Skeletal muscle cell (primary cell): ENCODE measurements at regions not wholly inside any gene's neighbourhood (a gene's known extent, or its start where the extent isn't known, plus 50 kb on each side); places are given as distances from the start of the nearest gene placed in this dataset.

Source experiments
- DNase-seq: peaks from one replicate; pipeline ENCODE4 v3.0.0-alpha.2; 2010; ENCODE audit warnings: low read depth
- H3K4me3 ChIP-seq: 2 replicates; pipeline ENCODE4 v1.5.1; 2011; ENCODE audit warnings: low read depth, mild to moderate bottlenecking, control low read depth, low read length, moderate library complexity

DNA sequence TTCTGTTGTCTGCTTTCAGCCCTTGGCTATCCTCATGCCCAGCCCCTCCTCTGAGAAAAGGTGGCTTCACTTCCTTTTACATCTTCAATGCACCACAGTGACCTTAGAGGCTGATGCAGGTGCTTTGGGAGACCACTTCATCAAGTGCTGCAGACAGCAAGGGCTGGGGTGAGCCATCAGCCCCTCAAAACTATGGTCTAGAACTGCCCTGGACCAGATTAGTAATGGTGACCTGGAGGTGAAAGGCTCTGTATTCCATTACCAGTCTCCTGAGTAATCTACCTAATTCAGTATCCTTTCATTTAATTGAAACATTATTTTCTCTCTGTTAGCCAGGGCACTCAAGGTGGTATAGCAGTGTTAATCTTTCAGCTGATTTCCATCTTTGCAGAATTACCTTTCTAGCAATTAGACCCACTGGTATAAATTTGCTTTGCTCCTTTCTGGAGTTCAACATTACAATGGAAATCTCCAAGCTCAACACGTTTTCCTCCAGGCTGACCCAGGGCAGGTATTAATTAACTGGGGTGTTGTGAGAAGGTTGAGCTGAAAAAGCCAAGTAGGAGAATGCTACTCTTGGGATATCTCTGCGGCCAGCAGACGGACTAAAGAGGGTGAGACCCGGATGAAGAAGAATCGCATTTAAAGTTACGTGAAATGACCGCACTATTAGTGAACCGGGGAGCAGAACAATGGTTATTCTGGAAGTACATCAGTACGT lies 469.0 kb downstream of the MEIS1 start:
- H3K4me3 ChIP-seq: no peak overlapping the region
- DNase-seq: no peak

DNA sequence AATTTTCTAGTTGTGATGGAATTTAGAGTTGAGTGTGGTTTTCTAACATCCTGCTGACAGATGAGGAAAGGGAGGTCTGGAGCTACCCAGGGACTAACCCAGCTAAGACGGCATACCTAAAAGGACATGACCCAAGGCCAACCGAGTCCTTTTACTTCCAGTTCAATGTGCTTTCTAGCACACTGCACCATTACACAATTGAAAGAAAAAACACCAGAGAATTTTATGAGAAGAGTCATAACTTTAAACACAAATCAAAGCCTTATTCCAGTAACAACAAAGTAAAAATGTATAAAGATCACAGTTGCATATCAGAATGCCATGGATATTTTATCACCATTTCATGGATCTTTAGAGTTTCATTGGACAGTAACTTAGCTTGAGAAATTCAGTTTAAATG lies 480.3 kb downstream of the MEIS1 start:
- no peak overlapping the region for H3K4me3 ChIP-seq
- no peak for DNase-seq

DNA sequence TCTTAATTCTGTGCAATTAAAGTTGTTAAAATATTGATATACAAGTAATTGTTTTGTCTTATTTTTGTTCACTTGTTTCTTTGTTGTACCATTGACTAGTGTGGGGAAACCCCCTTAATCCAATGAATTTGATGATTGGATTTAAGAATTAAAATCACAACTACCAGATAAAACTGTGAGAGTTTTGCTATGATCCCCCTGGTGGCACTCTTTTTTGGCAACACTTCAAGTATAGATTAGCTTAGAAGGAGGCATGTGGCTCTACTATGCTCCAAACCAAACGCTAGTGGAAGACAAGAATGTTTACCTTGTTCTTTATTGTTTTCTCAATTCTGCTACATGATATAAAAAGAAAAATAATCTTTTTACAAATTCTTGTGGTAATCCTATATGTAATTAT lies 477.8 kb upstream of the ETAA1 start:
- H3K4me3 ChIP-seq: no peak overlapping the region
- no peak for DNase-seq

DNA sequence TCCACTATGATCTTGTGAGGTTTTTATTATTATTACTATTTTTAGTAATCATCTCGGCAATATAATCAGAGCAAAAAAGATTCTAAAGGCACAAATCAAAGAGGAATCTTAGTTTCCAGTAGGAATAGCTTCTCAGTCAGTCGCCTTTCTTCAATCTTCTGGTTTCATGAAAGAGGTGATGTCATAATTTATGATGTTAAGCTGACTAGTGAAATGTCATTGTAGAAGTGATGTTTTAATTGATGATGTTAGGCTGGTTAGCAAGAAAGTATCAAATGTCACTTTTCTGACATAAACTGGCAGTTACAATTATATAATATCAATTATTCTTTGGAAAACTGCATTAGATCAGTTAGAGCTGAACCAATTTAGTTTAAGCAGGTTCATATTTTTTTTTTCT lies 476.7 kb upstream of the ETAA1 start:
- no peak for DNase-seq
- H3K4me3 ChIP-seq: no peak overlapping the region

DNA sequence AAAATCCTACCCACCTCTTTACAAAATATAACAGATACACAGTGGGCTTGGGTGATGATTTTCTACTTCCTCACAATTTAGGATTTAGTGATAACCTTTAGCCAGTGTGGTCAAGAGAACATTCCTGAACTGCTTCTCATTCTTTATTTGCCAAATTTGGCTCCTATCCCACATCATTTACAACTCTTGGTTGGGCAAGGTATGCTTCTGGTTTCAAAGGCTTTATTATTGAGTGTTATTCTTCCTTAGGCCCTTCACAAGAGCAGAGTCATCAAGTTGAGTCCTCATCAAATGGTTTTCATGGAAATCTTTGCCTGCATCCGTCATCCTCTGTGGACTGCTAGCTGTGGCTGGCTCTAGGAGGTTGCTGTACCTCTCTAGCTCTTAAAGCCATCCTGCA lies 472.0 kb upstream of the ETAA1 start:
- no peak for DNase-seq
- H3K4me3 ChIP-seq: no peak overlapping the region

DNA sequence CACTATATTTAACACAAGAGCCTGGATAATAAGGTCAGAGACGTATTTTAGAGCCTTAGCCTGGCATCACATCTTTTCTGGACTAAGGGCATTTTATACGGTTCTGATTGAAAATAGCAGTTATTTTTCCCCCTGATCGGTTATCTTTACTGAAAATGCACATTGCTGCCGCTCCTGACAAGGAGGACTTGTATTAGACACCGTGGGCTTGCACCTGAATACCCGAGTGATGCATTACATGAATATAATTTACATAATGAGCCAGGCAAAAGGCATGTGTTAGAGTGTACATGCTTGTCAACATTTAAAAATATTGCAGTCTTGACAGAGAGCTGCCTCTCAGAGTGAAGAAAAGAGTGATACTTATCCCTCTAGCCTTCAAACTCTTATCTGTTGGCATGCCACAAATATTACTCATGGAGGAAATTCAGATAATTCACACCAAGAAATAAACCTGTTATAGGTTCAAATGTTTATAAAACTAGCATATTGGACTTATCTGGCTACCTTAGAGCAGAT lies 470.5 kb upstream of the ETAA1 start:
- DNase-seq: no peak
- H3K4me3 ChIP-seq: no peak overlapping the region

DNA sequence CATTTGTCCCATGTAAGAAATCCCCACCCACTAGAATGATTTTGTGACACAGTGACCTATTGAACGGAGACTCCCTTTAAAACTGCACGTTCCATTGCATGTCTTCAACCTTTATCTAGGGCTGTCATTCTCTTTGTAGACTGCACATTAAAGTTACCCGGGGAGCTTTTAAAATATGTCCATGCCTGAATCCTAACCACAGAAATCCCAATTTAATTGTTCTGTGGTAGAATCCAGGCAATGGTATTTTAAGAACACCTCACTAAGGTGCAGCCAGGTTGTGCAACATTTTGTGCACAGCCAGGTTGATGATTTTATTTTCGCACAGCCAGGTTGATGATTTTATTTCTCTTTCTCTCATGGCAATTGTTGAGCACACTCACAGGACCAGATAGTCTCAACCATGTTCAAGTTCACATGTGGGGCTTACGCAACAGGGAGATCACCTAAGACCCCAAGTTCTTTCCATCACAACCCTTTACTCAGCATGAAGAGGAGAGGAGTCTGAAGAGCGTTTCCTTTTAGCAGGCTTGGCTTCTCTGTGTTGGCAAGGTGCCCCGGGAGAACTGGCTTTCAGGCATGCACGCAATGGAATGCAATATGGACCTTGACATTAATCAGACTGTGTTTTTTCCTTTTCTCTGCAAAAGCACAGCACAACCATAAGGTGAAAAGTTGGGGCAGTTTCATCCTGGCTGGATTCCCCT lies 467.3 kb upstream of the ETAA1 start:
- H3K4me3 ChIP-seq: no peak overlapping the region
- DNase-seq: peak; percentile 67

DNA sequence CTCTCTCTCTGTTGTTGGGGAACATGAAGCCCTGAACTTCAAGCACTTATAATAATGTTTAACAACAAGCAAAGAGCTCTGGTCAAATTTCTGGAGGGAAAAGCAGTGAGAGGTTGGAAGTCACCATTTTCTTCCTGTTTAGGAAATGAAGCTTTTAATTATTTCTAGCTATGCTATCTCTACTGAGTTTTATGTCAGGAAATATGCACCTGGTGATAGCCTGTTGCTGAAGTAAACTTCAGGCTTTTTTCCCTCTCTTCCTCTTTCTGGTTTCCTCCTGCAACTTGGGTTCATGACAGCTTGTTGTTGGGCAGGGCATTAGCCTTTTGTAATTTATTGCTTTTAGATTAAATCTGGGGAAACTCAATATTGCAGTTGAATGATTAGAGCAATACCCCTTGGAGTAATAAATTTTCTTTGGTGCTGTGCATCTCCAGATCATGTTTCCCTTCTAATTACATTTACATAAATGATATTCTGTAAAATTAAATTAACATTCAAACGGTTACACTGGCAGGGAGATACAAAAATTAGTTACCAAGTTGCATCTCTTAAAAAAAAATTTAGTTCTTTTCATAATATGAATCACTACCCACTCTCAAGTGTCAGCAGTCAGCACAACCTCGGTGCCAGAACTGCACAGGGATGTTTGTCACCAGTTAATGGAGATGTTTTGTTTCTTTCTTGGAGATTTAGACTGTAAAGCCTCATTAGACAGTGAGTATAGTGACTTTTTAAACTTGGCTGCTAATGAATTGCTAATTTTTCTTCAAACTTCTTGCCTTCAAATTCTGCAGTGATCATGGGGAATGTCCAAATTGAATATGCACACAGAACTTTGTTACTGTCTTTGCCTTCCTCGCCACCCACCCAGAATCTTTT lies 466.6 kb upstream of the ETAA1 start:
- no peak for DNase-seq
- H3K4me3 ChIP-seq: no peak overlapping the region

DNA sequence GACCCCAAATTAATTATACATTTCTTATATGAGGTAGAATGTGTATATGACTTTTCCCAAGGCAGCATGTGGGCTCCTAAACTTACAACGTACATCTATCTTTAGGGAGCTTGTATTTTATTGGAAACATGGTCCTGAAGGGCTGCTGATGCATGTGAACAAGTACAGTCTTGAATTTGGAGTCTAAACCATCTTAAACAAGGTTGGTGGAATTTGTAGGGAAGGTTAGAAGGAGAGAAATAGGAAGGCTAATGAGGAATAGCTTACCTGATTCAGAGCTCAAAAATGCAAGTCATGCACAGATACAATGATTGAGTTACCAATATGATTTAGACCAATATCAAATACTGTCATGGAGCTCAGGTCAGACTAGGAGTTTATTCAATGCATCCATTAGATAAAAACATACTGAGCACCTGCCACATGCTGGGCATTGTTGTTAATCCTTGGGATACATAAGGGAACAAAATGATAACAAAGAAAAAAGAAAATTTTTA lies 458.6 kb upstream of the ETAA1 start:
- DNase-seq: no peak
- H3K4me3 ChIP-seq: no peak overlapping the region

DNA sequence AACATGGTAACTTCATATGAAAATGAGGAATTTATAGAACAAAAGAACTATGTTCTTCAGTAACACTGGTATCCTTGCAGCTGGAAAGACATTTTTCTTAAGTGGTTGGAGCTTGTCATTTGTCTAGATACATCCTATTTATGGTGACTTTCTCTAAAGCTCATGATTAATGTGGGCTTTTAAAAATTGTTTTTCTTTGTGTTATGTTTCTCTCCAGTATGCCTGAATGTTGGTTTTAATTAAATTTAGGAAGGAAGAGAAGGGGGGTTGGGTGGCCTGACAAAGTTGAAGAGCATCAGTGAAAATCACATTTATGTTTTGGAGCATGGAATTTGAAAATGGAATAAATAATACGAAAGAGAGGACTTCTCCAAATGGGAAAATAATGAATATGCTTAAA lies 457.1 kb upstream of the ETAA1 start:
- H3K4me3 ChIP-seq: no peak overlapping the region
- no peak for DNase-seq

DNA sequence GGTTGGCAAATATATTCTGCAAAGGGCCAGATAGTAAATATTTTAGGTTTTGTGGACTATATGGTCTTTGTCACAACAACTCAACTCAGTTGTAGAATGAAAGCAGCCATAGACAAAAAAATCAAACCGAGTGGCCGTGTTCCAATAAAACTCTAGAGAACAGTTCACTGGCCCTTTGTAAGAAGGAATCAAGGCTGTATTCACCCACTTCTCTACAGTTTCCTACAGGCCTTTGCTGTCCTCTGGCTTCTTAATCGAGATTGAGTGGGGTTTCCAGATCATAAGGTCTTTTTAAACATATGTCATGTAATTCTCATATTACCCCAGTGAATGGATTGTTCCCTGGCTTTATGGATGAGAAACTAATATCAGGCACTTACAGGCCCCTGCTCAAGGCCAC lies 448.9 kb upstream of the ETAA1 start:
- H3K4me3 ChIP-seq: no peak overlapping the region
- no peak for DNase-seq

DNA sequence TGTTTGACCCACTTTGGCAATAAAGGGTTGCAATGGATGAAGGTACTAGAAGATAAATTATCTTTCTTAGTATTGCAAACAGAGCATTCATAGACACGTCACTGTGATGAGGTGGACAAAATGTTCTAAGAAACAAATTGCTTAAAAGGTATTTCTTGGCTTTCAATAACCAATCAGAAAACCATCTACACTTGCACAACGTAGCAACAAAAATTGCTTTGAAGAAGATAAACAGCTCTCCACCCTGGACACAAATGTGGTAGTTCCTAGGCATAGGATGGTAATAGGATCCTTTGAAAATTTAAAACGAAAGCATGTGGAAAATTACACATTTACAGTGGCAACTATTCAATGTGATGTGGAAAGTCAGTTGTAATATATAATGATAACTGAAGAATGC lies 439.9 kb upstream of the ETAA1 start:
- DNase-seq: peak; percentile 10
- H3K4me3 ChIP-seq: no peak overlapping the region

DNA sequence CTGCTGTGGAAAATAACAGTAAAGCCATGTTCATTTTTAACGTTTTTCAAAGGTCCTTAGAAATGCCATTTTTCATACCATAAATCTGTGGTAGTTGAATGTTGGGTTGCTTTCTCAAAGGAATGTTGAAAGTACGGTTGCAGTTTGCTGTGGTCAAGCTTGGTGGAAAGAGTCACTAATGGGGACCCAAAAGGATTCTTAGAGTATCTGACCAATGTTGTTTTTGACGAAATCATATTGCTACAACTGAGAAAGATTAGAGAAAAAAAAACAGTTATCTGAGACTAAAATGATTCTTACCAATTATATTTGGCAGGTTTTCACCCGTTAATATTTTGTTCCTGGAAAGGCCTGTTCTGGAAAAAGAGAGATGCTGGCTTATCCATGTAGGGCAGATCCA lies 439.5 kb upstream of the ETAA1 start:
- H3K4me3 ChIP-seq: no peak overlapping the region
- DNase-seq: no peak

DNA sequence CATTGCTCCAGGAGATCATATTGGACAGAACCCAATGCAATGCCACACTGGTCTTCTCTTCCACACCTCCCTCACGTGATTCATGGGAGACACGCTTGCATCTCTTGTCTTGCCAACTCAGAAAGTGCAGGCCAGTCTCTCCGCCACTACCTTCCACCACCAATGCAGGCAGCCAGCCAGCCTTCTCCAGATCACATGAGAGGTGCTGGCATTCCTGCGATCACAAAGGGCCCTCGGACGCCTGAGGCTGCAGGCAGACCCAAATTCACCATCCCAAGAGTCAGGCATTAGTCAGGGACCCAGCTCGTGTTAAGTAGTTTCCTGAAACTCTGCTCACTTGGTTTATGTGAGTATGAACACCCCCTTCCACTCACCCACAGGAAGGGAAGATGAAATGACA lies 437.0 kb upstream of the ETAA1 start:
- H3K4me3 ChIP-seq: no peak overlapping the region
- DNase-seq: no peak

DNA sequence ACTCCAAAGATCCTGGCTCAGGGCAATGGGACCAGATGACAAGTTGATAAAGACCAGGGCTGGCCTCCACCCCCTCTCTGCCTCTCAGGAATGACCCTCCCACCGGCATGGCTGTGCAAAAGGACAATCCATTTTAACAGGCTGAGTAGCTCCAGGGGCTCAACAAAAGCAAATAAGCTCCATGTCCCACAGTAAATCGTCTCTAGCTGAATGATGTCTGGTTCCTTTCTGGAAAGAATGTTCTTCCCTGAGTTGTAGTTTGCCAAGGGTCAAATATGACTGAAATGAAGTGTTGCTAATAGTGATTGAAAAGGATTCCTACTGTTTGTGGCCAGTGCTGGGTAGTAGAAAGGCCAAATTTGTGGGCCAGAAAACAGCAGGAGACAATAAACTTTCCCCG lies 434.4 kb upstream of the ETAA1 start:
- DNase-seq: no peak

DNA sequence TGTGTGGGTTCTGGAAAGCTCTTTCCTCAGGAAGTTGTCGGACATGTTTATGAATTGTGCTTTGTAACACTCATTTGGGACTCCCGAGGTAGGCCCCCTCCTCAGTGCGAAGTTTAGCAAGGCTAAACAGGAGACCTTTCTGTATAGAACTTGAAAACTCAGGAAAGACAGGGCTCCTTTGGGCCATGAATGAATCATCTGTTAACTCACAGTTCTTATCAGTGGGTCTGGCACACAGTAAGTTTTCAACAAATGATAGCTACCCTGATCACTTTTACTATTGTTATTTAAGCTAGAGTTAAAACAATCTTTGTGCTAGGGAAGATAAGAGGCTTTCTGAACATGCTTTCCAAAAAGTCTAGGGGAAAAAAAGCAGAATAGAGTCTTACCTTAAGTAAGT lies 430.5 kb upstream of the ETAA1 start:
- DNase-seq: no peak
- no peak overlapping the region for H3K4me3 ChIP-seq

More for the DNA sequence above, 434.4 kb upstream of the ETAA1 start:
- H3K4me3 ChIP-seq: no peak overlapping the region

DNA sequence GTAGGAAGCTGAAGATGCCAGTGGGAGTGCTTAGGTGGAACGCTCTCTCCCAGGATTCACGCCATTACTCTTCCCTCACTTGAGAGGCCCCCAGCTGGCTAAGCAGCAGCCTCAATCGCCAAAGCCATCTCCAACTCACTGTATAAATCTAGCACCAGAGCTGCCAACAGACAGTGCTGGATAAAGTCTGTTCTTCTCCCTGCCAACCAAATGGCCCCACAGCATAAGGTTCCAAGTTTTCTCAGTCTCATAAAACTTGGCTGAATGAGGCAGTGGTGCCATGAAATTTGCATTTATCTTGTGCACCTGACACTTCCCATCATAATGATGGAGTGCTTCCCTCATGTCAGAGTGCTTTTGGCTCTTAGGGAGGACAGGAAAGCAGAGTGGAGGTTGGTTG lies 428.2 kb upstream of the ETAA1 start:
- H3K4me3 ChIP-seq: no peak overlapping the region
- DNase-seq: no peak

DNA sequence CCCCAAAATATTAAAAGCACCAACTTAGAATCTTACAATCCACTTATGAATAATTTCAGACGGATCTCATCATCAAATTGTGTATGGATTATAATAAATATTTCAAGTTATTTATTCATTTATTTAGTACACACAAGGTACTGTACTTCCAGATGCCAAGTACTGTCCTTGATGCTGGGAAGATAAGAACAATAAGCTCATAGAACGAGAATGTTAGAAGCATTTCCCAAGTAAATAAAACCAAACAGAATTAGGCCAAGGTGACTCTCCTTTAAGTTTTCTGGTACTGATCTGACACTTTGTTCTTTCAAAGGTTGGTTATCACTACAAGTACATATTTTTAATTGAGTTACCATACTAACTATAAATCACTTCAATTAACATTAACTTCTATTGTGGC lies 416.1 kb upstream of the ETAA1 start:
- H3K4me3 ChIP-seq: no peak overlapping the region
- no peak for DNase-seq

DNA sequence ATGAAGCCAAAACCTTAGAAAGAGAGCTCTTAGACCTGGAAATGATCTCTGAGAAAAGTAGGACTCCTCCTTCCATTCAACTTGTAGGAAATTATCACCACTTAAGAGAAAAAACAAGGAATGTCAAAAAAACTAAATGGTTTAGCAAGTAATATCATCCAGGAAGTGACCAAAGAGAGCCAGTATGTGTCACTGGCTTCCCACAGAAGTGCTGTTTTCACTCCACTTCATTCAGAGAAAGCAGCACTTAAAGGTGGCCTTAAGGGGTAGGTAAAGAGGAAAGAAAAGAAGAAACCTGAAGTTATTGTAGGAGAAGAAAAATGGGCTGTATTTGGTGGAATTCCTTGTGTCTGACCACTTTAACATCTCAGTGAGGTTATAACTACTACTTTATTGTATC lies 414.4 kb upstream of the ETAA1 start:
- DNase-seq: no peak
- H3K4me3 ChIP-seq: no peak overlapping the region

DNA sequence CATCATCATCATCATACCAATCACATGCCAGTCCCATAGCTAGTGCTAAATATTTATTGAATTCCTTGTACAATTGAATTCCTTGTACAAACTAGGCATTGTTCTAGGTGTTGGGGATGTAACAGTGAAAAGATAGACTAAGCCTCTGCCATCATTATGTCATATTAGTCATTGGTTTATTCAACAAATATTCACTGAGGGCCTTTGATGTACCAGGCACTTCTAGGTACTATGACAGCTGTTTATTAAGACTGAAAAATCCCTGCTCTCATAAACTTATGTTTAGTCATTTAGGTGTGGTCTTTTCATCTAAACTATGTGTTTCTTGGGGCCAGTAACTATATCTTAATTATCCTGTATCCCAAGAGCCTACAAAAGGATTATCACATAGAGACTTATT lies 412.3 kb upstream of the ETAA1 start:
- DNase-seq: no peak
- H3K4me3 ChIP-seq: no peak overlapping the region
